Keratinocyte (primary cell): ENCODE measurements at regions not wholly inside any gene's neighbourhood (a gene's known extent, or its start where the extent isn't known, plus 50 kb on each side); places are given as distances from the start of the nearest gene placed in this dataset.

Source experiments
- DNase-seq: peaks from one replicate; pipeline ENCODE4 v3.0.0-alpha.2; 2011; ENCODE audit warnings: low read depth, missing footprints, low spot score
- FAIRE-seq: peaks from 2 replicates; lab custom pipeline; 2011; peaks lifted over from hg19 to GRCh38; lab: Jason Lieb, UNC
- H2AFZ ChIP-seq: 2 replicates; pipeline ENCODE4 v1.6.0; 2012; ENCODE audit warnings: low read length, control low read depth, inconsistent platforms; ENCODE audit not compliant: control insufficient read depth
- H3K27ac ChIP-seq: 2 replicates; pipeline ENCODE4 v1.5.1; 2011; ENCODE audit warnings: low read length; ENCODE audit not compliant: control insufficient read depth, insufficient read depth
- H3K27me3 ChIP-seq: 3 replicates; pipeline ENCODE4 v1.6.0; 2011; ENCODE audit warnings: low read length; ENCODE audit not compliant: control insufficient read depth, insufficient read depth; ENCODE audit errors: extremely low read depth
- H3K36me3 ChIP-seq, 2 experiments: 2 replicates in 1 of 2; 3 replicates in 1 of 2; pipeline ENCODE4 v1.5.1; 2011; ENCODE audit warnings: low read length in 2 of 2, mild to moderate bottlenecking in 1 of 2; ENCODE audit not compliant: control insufficient read depth in 2 of 2, insufficient read depth in 2 of 2; ENCODE audit errors: extremely low read depth in 1 of 2
- H3K4me1 ChIP-seq: 3 replicates; pipeline ENCODE4 v1.5.1; 2011; ENCODE audit warnings: low read length; ENCODE audit not compliant: control insufficient read depth, insufficient read depth; ENCODE audit errors: extremely low read depth
- H3K4me2 ChIP-seq: 3 replicates; pipeline ENCODE4 v1.6.0; 2011; ENCODE audit warnings: low read depth, low read length; ENCODE audit not compliant: control insufficient read depth, insufficient read depth; ENCODE audit errors: extremely low read depth
- H3K4me3 ChIP-seq, 3 experiments: fragments of 200-600 bp in 1 of 3; sonication (generic) in 1 of 3; 2 replicates in 2 of 3; 3 replicates in 1 of 3; pipeline ENCODE4 v1.5.1; 2011 to 2016; ENCODE audit warnings: low read length in 3 of 3, mild to moderate bottlenecking in 3 of 3, control low read depth in 2 of 3, inconsistent platforms in 1 of 3, low read depth in 1 of 3, mixed read lengths in 1 of 3, mixed run types in 1 of 3, moderate library complexity in 1 of 3; ENCODE audit not compliant: control insufficient read depth in 2 of 3, insufficient read depth in 2 of 3; ENCODE audit errors: extremely low read depth in 1 of 3
- H3K79me2 ChIP-seq: 2 replicates; pipeline ENCODE4 v1.6.0; 2012; ENCODE audit warnings: low read length; ENCODE audit not compliant: control insufficient read depth, insufficient read depth
- H3K9ac ChIP-seq: 3 replicates; pipeline ENCODE4 v1.6.0; 2011; ENCODE audit warnings: low read length; ENCODE audit not compliant: control insufficient read depth, insufficient read depth; ENCODE audit errors: extremely low read depth
- H3K9me1 ChIP-seq: 3 replicates; pipeline ENCODE4 v1.6.0; 2011; ENCODE audit warnings: low read length; ENCODE audit not compliant: control insufficient read depth, insufficient read depth; ENCODE audit errors: extremely low read depth
- H3K9me3 ChIP-seq: 2 replicates; pipeline ENCODE4 v1.5.1; 2012; ENCODE audit warnings: low read depth, low read length; ENCODE audit not compliant: control insufficient read depth
- H4K20me1 ChIP-seq: 3 replicates; pipeline ENCODE4 v1.6.0; 2011; ENCODE audit warnings: low read length; ENCODE audit not compliant: control insufficient read depth, insufficient read depth; ENCODE audit errors: extremely low read depth
- EZH2 ChIP-seq: IDR thresholded peaks from one replicate; pipeline ENCODE4 v1.6.1; 2012; ENCODE audit warnings: inconsistent platforms, mild to moderate bottlenecking, low read length, moderate library complexity
- dilution Hi-C: fragments of 300-500 bp; cut with MboI; formaldehyde crosslinking; loops from one replicate; pipeline ENCODE4 v1.7.0; 2020; ENCODE audit warnings: low sequenced_read_pairs; ENCODE audit not compliant: extremely low pct_ligation_motif_present
- TF ChIP-seq, protein P1 (sequence below), 3 experiments: IDR thresholded peaks in 1 of 3; conservative IDR thresholded peaks in 1 of 3; optimal IDR thresholded peaks in 1 of 3; 2 replicates in 2 of 3; 3 replicates in 1 of 3; pipeline versions ENCODE3 to v1.5.1; 2011; ENCODE audit warnings: low read length in 3 of 3, mild to moderate bottlenecking in 3 of 3, moderate library complexity in 2 of 3, control low read depth in 1 of 3, inconsistent platforms in 1 of 3; ENCODE audit not compliant: insufficient read depth in 2 of 3; ENCODE audit errors: extremely low read depth in 1 of 3

DNA sequence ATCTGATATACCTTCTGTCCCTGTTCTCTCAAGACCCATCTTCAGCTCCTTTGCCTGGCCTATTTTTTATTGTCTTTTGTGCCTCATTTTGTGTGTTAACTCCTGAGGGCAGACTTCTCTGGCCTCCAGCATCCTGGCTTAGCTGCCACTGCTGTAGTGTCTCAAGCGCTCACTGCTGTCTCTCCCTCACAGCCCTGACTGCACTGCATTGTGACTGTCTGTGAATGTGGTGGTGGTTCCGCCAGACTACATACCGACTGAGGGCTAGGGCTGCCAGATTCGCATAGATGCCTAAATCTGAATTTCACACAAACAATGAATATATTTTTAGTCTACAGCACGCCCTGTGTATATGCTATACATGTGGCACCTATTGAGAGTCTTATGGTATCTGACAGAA lies 1088.9 kb upstream of the TMEM132C start:
- dilution Hi-C loops = no loop called here
- H4K20me1 ChIP-seq = no peaks in the 10 kb centered on the region
- no peak for TF ChIP-seq EZH2
- TF ChIP-seq, protein P1, sequence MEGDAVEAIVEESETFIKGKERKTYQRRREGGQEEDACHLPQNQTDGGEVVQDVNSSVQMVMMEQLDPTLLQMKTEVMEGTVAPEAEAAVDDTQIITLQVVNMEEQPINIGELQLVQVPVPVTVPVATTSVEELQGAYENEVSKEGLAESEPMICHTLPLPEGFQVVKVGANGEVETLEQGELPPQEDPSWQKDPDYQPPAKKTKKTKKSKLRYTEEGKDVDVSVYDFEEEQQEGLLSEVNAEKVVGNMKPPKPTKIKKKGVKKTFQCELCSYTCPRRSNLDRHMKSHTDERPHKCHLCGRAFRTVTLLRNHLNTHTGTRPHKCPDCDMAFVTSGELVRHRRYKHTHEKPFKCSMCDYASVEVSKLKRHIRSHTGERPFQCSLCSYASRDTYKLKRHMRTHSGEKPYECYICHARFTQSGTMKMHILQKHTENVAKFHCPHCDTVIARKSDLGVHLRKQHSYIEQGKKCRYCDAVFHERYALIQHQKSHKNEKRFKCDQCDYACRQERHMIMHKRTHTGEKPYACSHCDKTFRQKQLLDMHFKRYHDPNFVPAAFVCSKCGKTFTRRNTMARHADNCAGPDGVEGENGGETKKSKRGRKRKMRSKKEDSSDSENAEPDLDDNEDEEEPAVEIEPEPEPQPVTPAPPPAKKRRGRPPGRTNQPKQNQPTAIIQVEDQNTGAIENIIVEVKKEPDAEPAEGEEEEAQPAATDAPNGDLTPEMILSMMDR (optimal IDR thresholded peaks at IDR 0.05 in 1 of 3, IDR thresholded peaks at IDR 0.05 in 1 of 3, conservative IDR thresholded peaks at IDR 0.05 in 1 of 3; ENCODE audit: extremely low read depth in 1 of 3, insufficient read depth in 2 of 3, low read length in 3 of 3) = no peak
- no peak overlapping the region for H2AFZ ChIP-seq
- no peak for DNase-seq
- H3K9me1 ChIP-seq = no peaks in the 10 kb centered on the region
- H3K9me3 ChIP-seq = peaks cover 15% of the 10 kb centered on the region
- H3K4me1 ChIP-seq = no peaks in the 10 kb centered on the region
- H3K4me3 ChIP-seq = no peak overlapping the region
- no peaks in the 10 kb centered on the region for H3K27me3 ChIP-seq
- H3K79me2 ChIP-seq = no peaks in the 10 kb centered on the region
- no peaks in the 10 kb centered on the region for H3K36me3 ChIP-seq
- H3K27ac ChIP-seq = no peak overlapping the region
- H3K4me2 ChIP-seq = no peak overlapping the region
- no peak for FAIRE-seq
- H3K9ac ChIP-seq = no peak overlapping the region

DNA sequence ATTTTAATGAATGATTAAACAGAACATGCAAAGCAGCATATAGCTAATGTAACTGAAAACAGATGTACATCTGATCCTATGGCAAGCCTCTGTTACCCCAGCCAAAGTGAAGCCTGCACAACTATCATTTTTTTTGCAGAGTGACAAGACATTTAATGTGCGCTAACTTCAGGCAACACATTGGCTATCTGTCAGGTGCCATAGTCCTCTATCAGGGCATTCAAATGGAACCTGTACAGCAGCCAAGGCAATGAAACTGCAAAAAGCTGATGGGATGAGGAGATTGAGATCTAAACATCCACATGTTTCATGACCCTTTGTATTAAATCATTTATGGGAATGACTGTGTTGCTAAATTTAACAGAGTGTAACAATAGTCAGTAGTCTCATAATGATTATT lies 1088.5 kb upstream of the TMEM132C start:
- H3K4me3 ChIP-seq = no peak overlapping the region
- FAIRE-seq = no peak

More for the DNA sequence above, 1088.5 kb upstream of the TMEM132C start:
- DNase-seq = no peak
- TF ChIP-seq EZH2 = no peak
- TF ChIP-seq, protein P1 (optimal IDR thresholded peaks at IDR 0.05 in 1 of 3, IDR thresholded peaks at IDR 0.05 in 1 of 3, conservative IDR thresholded peaks at IDR 0.05 in 1 of 3; ENCODE audit: extremely low read depth in 1 of 3, insufficient read depth in 2 of 3, low read length in 3 of 3) = no peak
- Histone ChIP-seq H3K9ac (no peak overlapping the region), H3K4me1 (no peaks in the 10 kb centered on the region), H3K27me3 (no peaks in the 10 kb centered on the region), H3K79me2 (no peaks in the 10 kb centered on the region), H4K20me1 (no peaks in the 10 kb centered on the region), H3K36me3 (no peaks in the 10 kb centered on the region), H3K9me3 (peaks cover 15% of the 10 kb centered on the region), H3K27ac (no peak overlapping the region), H3K4me2 (no peak overlapping the region), H3K9me1 (no peaks in the 10 kb centered on the region), H2AFZ (no peak overlapping the region)
- dilution Hi-C loops = no loop called here
